ENCODE measurements at regions not wholly inside any gene's neighbourhood (a gene's known extent, or its start where the extent isn't known, plus 50 kb on each side); places are given as distances from the start of the nearest gene placed in this dataset.

- H3K27ac ChIP-seq, result no peak overlapping the region
- H3K4me3 ChIP-seq, result no peak overlapping the region
- TF ChIP-seq CTCF (IDR thresholded peaks at IDR 0.05), result no peak
- DNase-seq (ENCODE audit: low spot score), result no peak
Observed at GRCh38 chr6:110538416-110539160, 62.2 kb upstream of the SLC22A16 start.

DNA sequence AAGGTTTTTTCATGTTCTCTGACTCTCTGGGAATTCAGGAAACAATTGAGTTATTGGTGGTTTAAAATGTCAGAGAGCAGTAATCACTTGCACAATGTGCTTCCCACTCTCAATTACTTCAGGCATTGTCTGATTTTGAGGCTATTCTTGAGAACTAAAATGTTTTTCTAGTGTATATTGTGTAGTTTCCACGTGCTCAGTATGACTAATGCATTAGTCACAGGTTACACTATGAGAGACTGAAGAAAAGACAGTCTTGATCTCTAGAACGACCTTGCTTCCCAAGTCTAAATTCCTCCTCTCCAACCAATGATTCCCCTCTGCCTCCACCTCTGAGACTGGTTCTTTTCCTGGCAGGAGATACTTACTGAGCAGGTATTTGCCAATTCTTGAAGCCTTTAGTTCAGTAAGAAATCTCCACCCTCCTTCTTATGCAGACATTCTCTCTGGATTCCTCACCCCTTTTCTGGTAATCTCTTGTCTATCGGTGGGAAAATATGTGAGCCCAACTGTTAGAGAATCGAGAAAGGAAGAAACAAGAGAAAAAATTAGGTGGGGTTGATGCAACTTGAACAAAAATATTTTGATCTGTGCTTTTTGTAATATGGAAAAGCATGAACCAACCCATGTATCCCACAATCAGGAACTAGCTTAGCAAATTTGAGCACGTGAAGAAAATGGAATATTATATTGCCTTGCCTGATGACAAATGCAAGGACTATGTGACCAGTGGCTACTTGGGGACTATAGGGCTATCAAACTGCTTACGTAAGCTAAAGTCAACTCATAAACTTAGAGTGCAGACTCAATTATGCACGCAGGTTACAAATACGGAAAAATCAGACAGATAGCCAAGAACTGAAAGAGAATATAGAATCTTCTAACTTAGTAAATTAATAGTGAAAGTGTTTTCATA, 61.1 kb upstream of the SLC22A16 start:
- no peak for TF ChIP-seq CTCF (IDR thresholded peaks at IDR 0.05)
- no peak overlapping the region for H3K27ac ChIP-seq
- no peak for DNase-seq (ENCODE audit: low spot score)
- H3K4me3 ChIP-seq, result no peak overlapping the region

DNA sequence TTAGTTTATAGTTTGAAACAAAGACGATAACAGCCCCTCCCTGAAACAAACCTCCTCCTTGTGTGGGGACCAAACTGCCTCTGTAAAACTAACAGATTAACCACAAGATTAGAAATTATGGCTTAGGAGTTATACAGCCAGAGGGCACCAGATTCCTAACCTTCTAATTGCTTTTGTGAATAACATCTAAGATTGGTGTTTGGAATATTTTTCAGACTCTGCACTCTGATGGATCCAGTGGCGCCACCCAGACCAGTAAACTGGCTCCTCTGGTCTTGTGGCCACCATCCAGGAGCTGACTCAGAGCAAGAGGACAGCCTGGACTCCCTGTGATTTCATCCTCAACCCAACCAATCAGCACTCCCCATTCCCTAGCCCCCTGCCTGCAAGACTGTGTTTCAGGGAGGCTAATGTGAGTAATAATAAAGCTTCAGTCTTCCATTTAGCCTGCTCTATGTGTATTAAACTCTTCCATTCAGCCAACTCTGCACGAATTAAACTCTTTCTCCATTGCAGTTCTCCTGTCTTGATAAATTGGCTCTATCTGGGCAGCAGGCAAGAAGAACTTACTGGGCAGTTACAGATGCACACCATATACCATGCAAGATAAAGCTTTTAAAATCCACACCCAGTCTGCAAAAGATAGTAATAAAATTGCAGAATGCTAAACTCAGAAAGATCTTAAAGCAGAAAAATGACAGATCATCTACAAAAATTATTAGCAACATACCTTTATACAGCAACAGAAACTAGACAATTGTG, 58.5 kb upstream of the SLC22A16 start:
- no peak for TF ChIP-seq CTCF (IDR thresholded peaks at IDR 0.05)
- no peak for DNase-seq (ENCODE audit: low spot score)
- Histone ChIP-seq H3K4me3 (no peak overlapping the region), H3K27ac (no peak overlapping the region)

DNA sequence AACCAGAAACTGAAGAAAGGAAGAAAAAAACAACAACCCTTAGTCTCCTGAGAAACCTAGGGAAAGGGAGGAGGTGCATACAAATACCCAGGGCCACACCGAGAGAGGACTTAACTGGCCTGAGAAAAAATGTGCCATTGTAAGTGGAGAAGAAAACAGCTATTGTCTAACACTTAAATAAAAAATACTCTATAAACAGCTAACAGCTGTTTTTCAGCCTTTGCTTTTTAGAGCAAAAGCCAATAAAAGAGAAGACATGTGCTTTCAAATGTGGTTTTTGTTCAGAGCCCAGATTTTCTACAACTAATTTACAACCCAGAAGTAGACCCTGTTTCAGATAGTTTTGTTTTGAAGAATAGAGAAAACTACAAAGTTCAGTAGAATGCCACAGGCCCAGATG, 56.0 kb upstream of the SLC22A16 start:
- Histone ChIP-seq H3K27ac (no peak overlapping the region), H3K4me3 (no peak overlapping the region)
- no peak for DNase-seq (ENCODE audit: low spot score)
- TF ChIP-seq CTCF (IDR thresholded peaks at IDR 0.05), result no peak

- no peak for DNase-seq (ENCODE audit: low spot score)
- no peak overlapping the region for H3K27ac ChIP-seq
Observed at GRCh38 chr6:110530671-110531070, 54.3 kb upstream of the SLC22A16 start.

DNA sequence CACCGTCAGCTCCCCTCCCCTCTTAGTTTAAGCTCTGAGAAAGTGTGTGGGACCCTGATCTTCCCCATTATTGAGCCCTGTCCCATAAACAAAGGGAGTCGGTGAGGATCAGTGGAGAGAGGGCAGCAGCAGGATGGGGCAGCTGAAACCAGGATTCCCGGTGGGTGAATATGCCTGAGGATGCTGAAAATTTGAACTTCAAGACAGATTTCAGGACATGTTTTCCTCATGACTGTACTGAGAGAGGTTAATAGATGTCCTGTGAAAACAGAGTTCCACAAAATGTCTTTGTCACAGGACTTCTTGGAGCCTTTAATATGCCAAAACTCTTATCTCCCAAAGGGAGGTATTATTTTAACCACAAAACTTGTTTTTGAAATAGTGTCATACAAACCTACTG, 53.5 kb upstream of the SLC22A16 start:
- H3K4me3 ChIP-seq, result no peak overlapping the region
- no peak overlapping the region for H3K27ac ChIP-seq
- TF ChIP-seq CTCF (IDR thresholded peaks at IDR 0.05), result no peak
- DNase-seq (ENCODE audit: low spot score), result no peak

More at GRCh38 chr6:110530671-110531070, 54.3 kb upstream of the SLC22A16 start:
- TF ChIP-seq CTCF (IDR thresholded peaks at IDR 0.05), result no peak
- no peak overlapping the region for H3K4me3 ChIP-seq

Data from coronary artery (tissue), 2 donors.